GM23338 (cell line): ENCODE measurements at regions not wholly inside any gene's neighbourhood (a gene's known extent, or its start where the extent isn't known, plus 50 kb on each side); places are given as distances from the start of the nearest gene placed in this dataset.
A peak's percentile ranks its signal among the peaks of the same experiment; 100 is the strongest.

ENCODE experiments used
- ATAC-seq: fragments of 200-7000 bp; cut with Tn5 transposase; 3 replicates; pipeline ENCODE4 v1.9.1; 2020
- DNase-seq: peaks from one replicate; pipeline ENCODE4 v3.0.0-alpha.2; 2015; ENCODE audit warnings: low spot score
- H2AFZ ChIP-seq: fragments of 200-600 bp; sonication (generic); 2 replicates; pipeline ENCODE4 v1.8.0; 2016; ENCODE audit warnings: antibody characterized with exemption, mild to moderate bottlenecking, moderate library complexity
- H3F3A ChIP-seq: fragments of 200-600 bp; sonication (generic); replicated peaks from 2 replicates; pipeline ENCODE4 v1.8.0; 2017; ENCODE audit warnings: antibody characterized with exemption, mixed run types, low read depth
- H3K27ac ChIP-seq: fragments of 200-600 bp; sonication (generic); 2 replicates; pipeline ENCODE4 v1.6.1; 2016; ENCODE audit warnings: low read depth
- H3K27me3 ChIP-seq: fragments of 200-600 bp; sonication (generic); 2 replicates; pipeline ENCODE4 v1.8.0; 2016; ENCODE audit warnings: mild to moderate bottlenecking, mixed run types, moderate library complexity; ENCODE audit not compliant: insufficient read depth
- H3K36me3 ChIP-seq: fragments of 200-600 bp; sonication (generic); 2 replicates; pipeline ENCODE4 v1.8.0; 2016; ENCODE audit warnings: mild to moderate bottlenecking; ENCODE audit not compliant: insufficient read depth
- H3K4me1 ChIP-seq: fragments of 200-600 bp; sonication (generic); 2 replicates; pipeline ENCODE4 v1.8.0; 2016; ENCODE audit warnings: mild to moderate bottlenecking, moderate library complexity; ENCODE audit not compliant: insufficient read depth
- H3K4me2 ChIP-seq: fragments of 200-600 bp; sonication (generic); 2 replicates; pipeline ENCODE4 v1.7.1; 2017; ENCODE audit warnings: mixed run types
- H3K4me3 ChIP-seq: fragments of 200-600 bp; sonication (generic); 2 replicates; pipeline ENCODE4 v1.6.1; 2016; ENCODE audit warnings: mixed run types
- H3K79me2 ChIP-seq: fragments of 200-600 bp; sonication (generic); replicated peaks from 2 replicates; pipeline ENCODE4 v1.8.0; 2017; ENCODE audit warnings: mild to moderate bottlenecking; ENCODE audit not compliant: insufficient read depth
- H3K9me2 ChIP-seq: fragments of 200-600 bp; sonication (generic); 2 replicates; pipeline ENCODE4 v1.8.0; 2017; ENCODE audit not compliant: insufficient read depth
- H4K20me1 ChIP-seq: fragments of 200-600 bp; sonication (generic); replicated peaks from 2 replicates; pipeline ENCODE4 v1.8.0; 2017; ENCODE audit warnings: mild to moderate bottlenecking; ENCODE audit not compliant: insufficient read depth
- H3K27ac Mint-ChIP-seq: 2 replicates; pipeline ENCODE4 v1.8.0; 2020; ENCODE audit warnings: inconsistent platforms, mild to moderate bottlenecking, moderate library complexity, mixed read lengths
- H3K27me3 Mint-ChIP-seq: 3 replicates; pipeline ENCODE4 v1.8.0; 2022; ENCODE audit warnings: low read depth, mild to moderate bottlenecking, moderate library complexity, mixed read lengths, inconsistent platforms; ENCODE audit not compliant: insufficient read depth, poor library complexity
- H3K36me3 Mint-ChIP-seq: 3 replicates; pipeline ENCODE4 v1.8.0; 2021; ENCODE audit warnings: low read depth, mild to moderate bottlenecking, inconsistent platforms, moderate library complexity, mixed read lengths
- H3K4me1 Mint-ChIP-seq: 3 replicates; pipeline ENCODE4 v1.8.0; 2020; ENCODE audit warnings: mild to moderate bottlenecking, inconsistent platforms, mixed read lengths
- H3K4me3 Mint-ChIP-seq: 3 replicates; pipeline ENCODE4 v1.8.0; 2021; ENCODE audit warnings: moderate library complexity, mild to moderate bottlenecking, inconsistent platforms, mixed read lengths
- H3K9me3 Mint-ChIP-seq: 3 replicates; pipeline ENCODE4 v1.8.0; 2020; ENCODE audit warnings: moderate library complexity, mild to moderate bottlenecking, inconsistent platforms, mixed read lengths
- CREB1 ChIP-seq: fragments of 250-450 bp; sonication (Bioruptor Pico); IDR thresholded peaks from 2 replicates; pipeline ENCODE4 v1.5.0; 2020; ENCODE audit warnings: low read depth, mild to moderate bottlenecking, moderate library complexity
- CTCF ChIP-seq, 2 experiments: fragments of 200-600 bp in 1 of 2; sonication (generic) in 1 of 2; conservative IDR thresholded peaks; 2 replicates each; pipeline versions ENCODE4 v1.5.1 to v1.6.1; 2016 to 2017; ENCODE audit warnings: antibody characterized with exemption in 2 of 2, low read depth in 2 of 2, mild to moderate bottlenecking in 2 of 2, moderate library complexity in 1 of 2
- ETS1 ChIP-seq: IDR thresholded peaks from 2 replicates; pipeline ENCODE4 v1.6.1; 2016; ENCODE audit warnings: antibody characterized with exemption
- EZH2 ChIP-seq: fragments of 200-600 bp; sonication (generic); IDR thresholded peaks from one replicate; pipeline ENCODE4 v1.8.0; 2017; ENCODE audit warnings: antibody characterized with exemption, mild to moderate bottlenecking, low read depth; ENCODE audit not compliant: unreplicated experiment
- EZH2phosphoT487 ChIP-seq: fragments of 200-600 bp; sonication (generic); IDR thresholded peaks from one replicate; pipeline ENCODE4 v1.8.1; 2018; ENCODE audit warnings: antibody characterized with exemption; ENCODE audit not compliant: unreplicated experiment
- JUNB ChIP-seq: IDR thresholded peaks from one replicate; pipeline ENCODE4 v1.6.1; 2016; ENCODE audit warnings: antibody characterized with exemption; ENCODE audit not compliant: unreplicated experiment
- NANOG ChIP-seq: IDR thresholded peaks from 2 replicates; pipeline ENCODE4 v1.6.1; 2016; ENCODE audit warnings: antibody characterized with exemption, borderline replicate concordance
- POLR2AphosphoS5 ChIP-seq: IDR thresholded peaks from 2 replicates; pipeline ENCODE4 v1.6.1; 2016; ENCODE audit warnings: antibody characterized with exemption, low read depth
- REST ChIP-seq: IDR thresholded peaks from one replicate; pipeline ENCODE4 v1.6.1; 2018; ENCODE audit warnings: antibody characterized with exemption; ENCODE audit not compliant: unreplicated experiment
- STAT1 ChIP-seq: IDR thresholded peaks from one replicate; pipeline ENCODE4 v1.6.1; 2016; ENCODE audit warnings: antibody characterized with exemption; ENCODE audit not compliant: unreplicated experiment
- ZNF114 ChIP-seq: fragments of 250-450 bp; sonication (Bioruptor Pico); IDR thresholded peaks from 2 replicates; pipeline ENCODE4 v1.5.0; 2020; ENCODE audit warnings: mild to moderate bottlenecking, moderate library complexity
- ZNF331 ChIP-seq: fragments of 250-450 bp; sonication (Bioruptor Pico); IDR thresholded peaks from 2 replicates; pipeline ENCODE4 v1.5.0; 2020; ENCODE audit warnings: low read depth, mild to moderate bottlenecking, moderate library complexity
- ZNF462 ChIP-seq: fragments of 250-450 bp; sonication (Bioruptor Pico); IDR thresholded peaks from 2 replicates; pipeline ENCODE4 v1.5.0; 2020; ENCODE audit warnings: mild to moderate bottlenecking, moderate library complexity

GRCh38 chr6:90644492-90644891 lies 57.6 kb upstream of the MAP3K7 start:
- H3K4me3 ChIP-seq: no peak overlapping the region
- peaks cover 5% of the 10 kb centered on the region; the same call in 2 of the 3 replicates for H3K4me1 Mint-ChIP-seq

More at GRCh38 chr6:90644492-90644891, 57.6 kb upstream of the MAP3K7 start:
- H3K79me2 ChIP-seq: no peaks in the 10 kb centered on the region
- DNase-seq (no peak), ATAC-seq (no peak)
- H3F3A ChIP-seq: no peaks in the 10 kb centered on the region
- 0 out of 2 replicates have a peak, but pooled peaks cover 4% of the 10 kb centered on the region for H3K9me2 ChIP-seq
- H3K4me2 ChIP-seq: no peak overlapping the region
- peaks cover 3% of the 10 kb centered on the region for H3K27me3 Mint-ChIP-seq
- H2AFZ ChIP-seq: peak overlapping the region; percentile 72
- H3K27me3 ChIP-seq: no peaks in the 10 kb centered on the region
- no peaks in the 10 kb centered on the region for H3K4me1 ChIP-seq
- TF ChIP-seq ETS1 (no peak), POLR2AphosphoS5 (no peak), NANOG (no peak), CREB1 (no peak), ZNF462 (CRISPR knock-in tag) (no peak), STAT1 (no peak), REST (no peak), ZNF114 (no peak), ZNF331 (CRISPR knock-in tag) (no peak), CTCF (conservative IDR thresholded peaks at IDR 0.05; ENCODE audit: low read depth in 2 of 2) (no peak), JUNB (no peak), EZH2 (no peak), EZH2phosphoT487 (no peak)
- H3K9me3 Mint-ChIP-seq: no peaks in the 10 kb centered on the region
- no peak overlapping the region for H3K27ac ChIP-seq
- H3K27ac Mint-ChIP-seq: no peak overlapping the region
- no peaks in the 10 kb centered on the region for H4K20me1 ChIP-seq
- H3K4me3 Mint-ChIP-seq: no peak overlapping the region
- no peaks in the 10 kb centered on the region for H3K36me3 Mint-ChIP-seq
- H3K36me3 ChIP-seq: no peaks in the 10 kb centered on the region
